SK-N-MC (cell line): ENCODE measurements at regions not wholly inside any gene's neighbourhood (a gene's known extent, or its start where the extent isn't known, plus 50 kb on each side); places are given as distances from the start of the nearest gene placed in this dataset.

ENCODE experiments used
- EZH2 ChIP-seq: fragments of 200-600 bp; sonication (generic); IDR thresholded peaks from one replicate; pipeline ENCODE4 v1.6.1; 2017; ENCODE audit warnings: antibody characterized with exemption
- FOXP2 ChIP-seq: optimal IDR thresholded peaks from 2 replicates; pipeline ENCODE3; 2011; ENCODE audit warnings: mild to moderate bottlenecking, moderate library complexity; ENCODE audit not compliant: insufficient read depth; ENCODE audit errors: extremely low read length, control extremely low read depth
- POLR2AphosphoS5 ChIP-seq: IDR thresholded peaks from 2 replicates; pipeline ENCODE4 v1.6.1; 2012; ENCODE audit warnings: mild to moderate bottlenecking, low read depth, low read length, borderline replicate concordance

- TF ChIP-seq EZH2 (no peak), POLR2AphosphoS5 (no peak), FOXP2 (no peak)
These were observed 952.9 kb upstream of the EPHA7 start for GRCh38 chr6:94372229-94372628.
